WERI-Rb-1 (cell line): ENCODE measurements at regions not wholly inside any gene's neighbourhood (a gene's known extent, or its start where the extent isn't known, plus 50 kb on each side); places are given as distances from the start of the nearest gene placed in this dataset.

ENCODE experiments used
- DNase-seq: peaks from one replicate; pipeline ENCODE4 v3.0.0-alpha.2; 2020
- H3K27ac ChIP-seq: fragments of 250-450 bp; sonication (Bioruptor Pico); 2 replicates; pipeline ENCODE4 v1.5.1; 2020; ENCODE audit warnings: mild to moderate bottlenecking, moderate library complexity
- H3K27me3 ChIP-seq: fragments of 250-450 bp; sonication (Bioruptor Pico); 2 replicates; pipeline ENCODE4 v1.5.1; 2021; ENCODE audit warnings: mild to moderate bottlenecking, low read depth, moderate library complexity; ENCODE audit not compliant: insufficient read depth, severe bottlenecking
- H3K36me3 ChIP-seq: fragments of 250-450 bp; sonication (Bioruptor Pico); 2 replicates; pipeline ENCODE4 v1.5.1; 2020; ENCODE audit warnings: mild to moderate bottlenecking, moderate library complexity
- H3K4me3 ChIP-seq: 2 replicates; pipeline ENCODE4 v1.5.1; 2011; ENCODE audit warnings: low read depth, mild to moderate bottlenecking, control low read depth, low read length
- H3K9me3 ChIP-seq: fragments of 250-450 bp; sonication (Bioruptor Pico); 2 replicates; pipeline ENCODE4 v1.5.1; 2021; ENCODE audit warnings: mild to moderate bottlenecking, moderate library complexity; ENCODE audit not compliant: severe bottlenecking
- TF ChIP-seq, protein P1 (sequence below): IDR thresholded peaks from 2 replicates; pipeline ENCODE4 v1.5.1; 2011; ENCODE audit warnings: low read depth, mild to moderate bottlenecking, control low read depth, inconsistent platforms, low read length

DNA sequence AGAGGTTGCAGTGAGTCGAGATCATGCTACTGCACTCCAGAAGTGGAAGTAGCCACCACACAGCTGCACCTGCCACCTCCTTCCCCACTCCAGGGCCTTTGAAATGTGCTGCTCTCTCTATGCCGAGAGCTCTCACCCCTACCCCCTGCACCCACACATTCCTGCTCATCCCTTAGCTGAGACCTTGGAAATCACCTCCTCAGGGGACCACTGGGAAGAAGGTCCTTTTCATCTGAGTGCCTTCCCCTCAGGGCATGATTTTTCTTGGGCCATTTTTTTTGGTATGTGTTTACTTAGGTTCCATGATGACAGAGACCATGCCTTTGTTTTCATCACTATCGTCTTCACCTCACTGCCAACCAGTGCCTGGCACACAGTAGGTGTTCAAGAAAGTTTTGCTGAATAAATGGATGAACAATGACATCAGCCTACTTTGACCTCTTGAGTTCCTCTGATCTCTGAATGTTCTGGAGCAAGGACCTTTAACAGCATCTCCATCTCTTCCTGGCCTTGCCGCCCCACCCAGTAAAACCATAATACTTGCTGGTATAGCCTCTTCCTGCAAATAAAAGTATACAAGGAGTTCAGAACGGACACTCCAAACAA, 166.6 kb upstream of the KLF14 start:
- Histone ChIP-seq H3K27ac (no peak overlapping the region), H3K36me3 (no peaks in the 10 kb centered on the region), H3K9me3 (no peaks in the 10 kb centered on the region), H3K4me3 (no peak overlapping the region), H3K27me3 (no peaks in the 10 kb centered on the region)
- no peak for DNase-seq
- TF ChIP-seq, protein P1, sequence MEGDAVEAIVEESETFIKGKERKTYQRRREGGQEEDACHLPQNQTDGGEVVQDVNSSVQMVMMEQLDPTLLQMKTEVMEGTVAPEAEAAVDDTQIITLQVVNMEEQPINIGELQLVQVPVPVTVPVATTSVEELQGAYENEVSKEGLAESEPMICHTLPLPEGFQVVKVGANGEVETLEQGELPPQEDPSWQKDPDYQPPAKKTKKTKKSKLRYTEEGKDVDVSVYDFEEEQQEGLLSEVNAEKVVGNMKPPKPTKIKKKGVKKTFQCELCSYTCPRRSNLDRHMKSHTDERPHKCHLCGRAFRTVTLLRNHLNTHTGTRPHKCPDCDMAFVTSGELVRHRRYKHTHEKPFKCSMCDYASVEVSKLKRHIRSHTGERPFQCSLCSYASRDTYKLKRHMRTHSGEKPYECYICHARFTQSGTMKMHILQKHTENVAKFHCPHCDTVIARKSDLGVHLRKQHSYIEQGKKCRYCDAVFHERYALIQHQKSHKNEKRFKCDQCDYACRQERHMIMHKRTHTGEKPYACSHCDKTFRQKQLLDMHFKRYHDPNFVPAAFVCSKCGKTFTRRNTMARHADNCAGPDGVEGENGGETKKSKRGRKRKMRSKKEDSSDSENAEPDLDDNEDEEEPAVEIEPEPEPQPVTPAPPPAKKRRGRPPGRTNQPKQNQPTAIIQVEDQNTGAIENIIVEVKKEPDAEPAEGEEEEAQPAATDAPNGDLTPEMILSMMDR = no peak

- no peak overlapping the region for H3K4me3 ChIP-seq
- no peak for DNase-seq
- H3K36me3 ChIP-seq = no peaks in the 10 kb centered on the region
- H3K9me3 ChIP-seq = no peaks in the 10 kb centered on the region
- TF ChIP-seq, protein P1 = no peak
- no peaks in the 10 kb centered on the region for H3K27me3 ChIP-seq
- H3K27ac ChIP-seq = no peak overlapping the region
These were observed 167.3 kb upstream of the KLF14 start for GRCh38 chr7:130901209-130901783.

- no peak for DNase-seq
- no peak overlapping the region for H3K27ac ChIP-seq
These were observed 168.8 kb upstream of the KLF14 start for GRCh38 chr7:130902755-130903357.

DNA sequence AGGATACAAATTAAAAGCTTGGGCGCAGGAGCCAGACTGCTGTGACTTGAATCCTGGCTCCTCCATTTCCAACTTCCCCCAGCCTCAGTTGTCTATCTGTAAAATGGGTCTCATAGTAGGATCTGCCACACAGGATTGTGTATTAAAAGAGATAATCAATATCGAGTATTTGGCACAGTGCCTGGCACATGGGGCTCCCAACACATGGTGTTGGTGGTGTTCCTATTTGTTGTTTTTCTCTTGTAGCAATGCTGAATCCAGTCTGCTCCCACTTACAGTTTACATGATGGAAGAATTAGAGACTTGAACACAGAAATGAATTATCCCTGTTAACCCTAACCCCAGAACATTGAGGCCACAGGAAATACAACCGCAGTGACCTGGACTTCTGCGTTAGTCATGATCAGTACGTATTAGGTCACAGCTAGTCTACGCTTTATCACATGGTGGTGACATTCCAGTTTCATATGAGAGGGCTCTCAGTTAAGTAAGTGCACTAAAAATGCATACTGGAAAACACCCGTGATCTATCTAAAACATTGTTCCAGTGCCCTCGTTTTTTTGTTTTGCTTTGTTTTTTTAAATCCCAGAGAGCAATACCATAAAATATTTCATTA, 169.5 kb upstream of the KLF14 start:
- TF ChIP-seq, protein P1 = no peak
- Histone ChIP-seq H3K4me3 (no peak overlapping the region), H3K27me3 (no peaks in the 10 kb centered on the region), H3K36me3 (no peaks in the 10 kb centered on the region), H3K9me3 (no peaks in the 10 kb centered on the region), H3K27ac (no peak overlapping the region)
- no peak for DNase-seq

More at GRCh38 chr7:130902755-130903357, 168.8 kb upstream of the KLF14 start:
- TF ChIP-seq, protein P1 = no peak
- no peaks in the 10 kb centered on the region for H3K36me3 ChIP-seq
- H3K4me3 ChIP-seq = no peak overlapping the region
- H3K27me3 ChIP-seq = no peaks in the 10 kb centered on the region
- no peaks in the 10 kb centered on the region for H3K9me3 ChIP-seq

DNA sequence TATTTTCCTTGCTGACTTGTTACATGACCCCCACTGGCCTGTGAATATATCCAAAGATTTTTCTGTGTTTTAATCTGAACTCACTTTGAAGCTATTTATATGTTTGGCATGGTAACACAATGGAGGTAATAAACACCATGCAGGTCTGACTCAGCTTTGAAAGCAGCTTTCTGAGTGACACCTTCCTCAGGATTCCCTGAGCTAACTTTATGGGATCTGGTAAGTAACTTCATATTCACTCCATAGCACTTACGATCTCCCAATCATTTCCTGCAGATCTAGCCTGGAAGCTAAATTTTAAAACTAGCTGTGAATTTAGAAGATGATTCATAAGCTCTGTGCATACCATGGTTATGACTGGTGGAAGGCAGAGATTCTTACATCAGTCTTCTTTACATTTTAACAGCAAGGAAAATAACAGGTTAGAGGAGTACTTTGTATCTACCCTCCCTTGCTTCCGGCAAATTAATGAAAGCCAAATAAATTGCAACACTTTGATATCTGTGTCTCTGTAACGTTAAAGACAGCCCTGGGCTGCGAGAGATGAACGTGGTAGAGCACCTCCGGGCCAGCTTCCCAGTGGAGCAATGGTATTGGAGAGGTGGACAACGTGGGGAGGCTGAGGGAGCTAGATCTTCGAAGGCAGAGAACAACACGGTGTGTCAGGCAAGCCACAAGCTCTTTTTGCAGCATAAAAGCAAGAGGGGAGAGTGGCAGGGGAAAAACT, 170.2 kb upstream of the KLF14 start:
- DNase-seq = no peak
- Histone ChIP-seq H3K27me3 (no peaks in the 10 kb centered on the region), H3K27ac (no peak overlapping the region), H3K36me3 (no peaks in the 10 kb centered on the region), H3K4me3 (no peak overlapping the region), H3K9me3 (no peaks in the 10 kb centered on the region)
- TF ChIP-seq, protein P1 = no peak
